ENCODE measurements at regions not wholly inside any gene's neighbourhood (a gene's known extent, or its start where the extent isn't known, plus 50 kb on each side); places are given as distances from the start of the nearest gene placed in this dataset.

GRCh38 chr3:74906181-74906580, 291.7 kb upstream of the CNTN3 start:
- TF ChIP-seq POLR2A (IDR thresholded peaks at IDR 0.05) (no peak), CTCF (IDR thresholded peaks at IDR 0.05) (no peak)

Measured in body of pancreas (tissue), 4 donors.